ENCODE measurements at regions not wholly inside any gene's neighbourhood (a gene's known extent, or its start where the extent isn't known, plus 50 kb on each side); places are given as distances from the start of the nearest gene placed in this dataset.

DNA sequence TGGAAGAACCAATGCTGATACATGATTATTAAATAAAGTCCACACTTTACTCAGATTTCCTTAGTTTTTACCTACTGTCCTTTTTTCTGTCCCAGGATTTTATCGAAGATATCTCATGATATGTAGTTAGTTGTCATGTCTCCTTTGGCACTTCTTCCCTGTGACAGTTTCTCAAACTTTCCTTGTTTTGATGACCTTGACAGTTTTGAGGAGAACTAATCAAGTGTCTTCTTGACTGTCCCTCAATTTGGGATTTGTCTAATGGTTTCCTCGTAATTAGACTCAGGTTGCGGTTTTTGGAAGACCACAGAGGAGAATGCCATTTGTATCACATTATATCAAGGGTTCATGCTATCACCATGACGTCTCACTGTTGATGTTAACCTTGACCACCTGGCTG lies 483.1 kb upstream of the ZNF608 start:
- Histone ChIP-seq H3K4me1 (no peaks in the 10 kb centered on the region), H3K9me3 (no peaks in the 10 kb centered on the region), H3K4me3 (replicated peaks in 1 of 3) (no peak overlapping the region), H3K36me3 (no peaks in the 10 kb centered on the region), H3K27me3 (no peaks in the 10 kb centered on the region), H3K27ac (no peak overlapping the region)
- 94 to 96% methylated on average over 4 of the region's 4 CpGs for WGBS, 2 donors
- DNase-seq: no peak
- TF ChIP-seq, protein P1, sequence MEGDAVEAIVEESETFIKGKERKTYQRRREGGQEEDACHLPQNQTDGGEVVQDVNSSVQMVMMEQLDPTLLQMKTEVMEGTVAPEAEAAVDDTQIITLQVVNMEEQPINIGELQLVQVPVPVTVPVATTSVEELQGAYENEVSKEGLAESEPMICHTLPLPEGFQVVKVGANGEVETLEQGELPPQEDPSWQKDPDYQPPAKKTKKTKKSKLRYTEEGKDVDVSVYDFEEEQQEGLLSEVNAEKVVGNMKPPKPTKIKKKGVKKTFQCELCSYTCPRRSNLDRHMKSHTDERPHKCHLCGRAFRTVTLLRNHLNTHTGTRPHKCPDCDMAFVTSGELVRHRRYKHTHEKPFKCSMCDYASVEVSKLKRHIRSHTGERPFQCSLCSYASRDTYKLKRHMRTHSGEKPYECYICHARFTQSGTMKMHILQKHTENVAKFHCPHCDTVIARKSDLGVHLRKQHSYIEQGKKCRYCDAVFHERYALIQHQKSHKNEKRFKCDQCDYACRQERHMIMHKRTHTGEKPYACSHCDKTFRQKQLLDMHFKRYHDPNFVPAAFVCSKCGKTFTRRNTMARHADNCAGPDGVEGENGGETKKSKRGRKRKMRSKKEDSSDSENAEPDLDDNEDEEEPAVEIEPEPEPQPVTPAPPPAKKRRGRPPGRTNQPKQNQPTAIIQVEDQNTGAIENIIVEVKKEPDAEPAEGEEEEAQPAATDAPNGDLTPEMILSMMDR (IDR thresholded peaks at IDR 0.05): no peak
- no peak for TF ChIP-seq POLR2A (IDR thresholded peaks at IDR 0.05)
- intact Hi-C loops (cut with DNase I): no loop called here

DNA sequence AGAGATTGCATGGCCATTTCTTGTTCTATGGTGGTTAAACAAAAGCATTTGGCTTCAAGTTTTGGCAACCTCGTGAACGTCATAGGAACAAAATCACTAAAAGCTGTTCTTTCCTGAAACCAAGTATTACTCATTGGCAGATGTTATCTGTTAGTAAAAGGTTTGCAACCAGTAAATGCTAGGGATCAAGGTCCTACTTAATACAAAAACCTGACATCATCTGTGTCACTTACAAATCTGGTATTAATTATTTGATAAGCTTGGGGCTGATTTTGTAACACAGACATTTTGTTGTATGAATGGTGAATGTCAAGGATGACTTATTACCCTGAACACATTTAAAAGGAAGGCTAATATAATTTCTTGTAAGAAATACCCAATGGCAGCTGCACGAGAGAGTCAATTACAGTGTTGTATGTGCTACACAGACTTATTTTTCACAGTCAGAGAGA lies 486.4 kb upstream of the ZNF608 start:
- H3K9me3 ChIP-seq: no peaks in the 10 kb centered on the region
- H3K4me3 ChIP-seq (replicated peaks in 1 of 3): no peak overlapping the region
- H3K27ac ChIP-seq: no peak overlapping the region
- no peak for DNase-seq
- H3K27me3 ChIP-seq: no peaks in the 10 kb centered on the region
- H3K4me1 ChIP-seq: no peaks in the 10 kb centered on the region
- TF ChIP-seq POLR2A (IDR thresholded peaks at IDR 0.05): no peak
- TF ChIP-seq, protein P1 (IDR thresholded peaks at IDR 0.05): no peak
- 78 to 80% methylated on average over 3 of the region's 3 CpGs for WGBS, 2 donors
- intact Hi-C loops (cut with DNase I): no loop called here
- no peaks in the 10 kb centered on the region for H3K36me3 ChIP-seq

DNA sequence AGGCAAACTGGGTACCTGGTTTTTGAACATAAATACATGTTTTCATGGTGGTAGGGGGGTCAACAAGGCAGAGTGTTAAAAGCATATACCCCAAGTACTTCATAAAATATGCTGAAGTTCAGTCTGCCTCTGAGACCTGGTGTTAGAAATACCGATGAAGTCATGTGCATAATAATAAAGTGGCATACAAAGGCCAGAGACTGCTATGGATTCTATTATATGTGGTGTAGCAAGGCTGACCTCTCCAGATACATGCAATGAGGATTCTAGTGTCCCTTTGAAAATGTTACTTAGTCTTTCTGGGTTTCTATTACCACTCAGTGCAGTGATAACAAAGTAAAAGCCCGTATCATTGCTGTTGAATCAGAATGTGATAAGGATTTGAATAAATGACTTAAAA lies 487.5 kb upstream of the ZNF608 start:
- Histone ChIP-seq H3K27ac (no peak overlapping the region), H3K4me3 (replicated peaks in 1 of 3) (no peak overlapping the region), H3K36me3 (no peaks in the 10 kb centered on the region), H3K9me3 (no peaks in the 10 kb centered on the region), H3K27me3 (no peaks in the 10 kb centered on the region), H3K4me1 (no peaks in the 10 kb centered on the region)
- intact Hi-C loops (cut with DNase I): no loop called here
- TF ChIP-seq, protein P1 (IDR thresholded peaks at IDR 0.05): no peak
- TF ChIP-seq POLR2A (IDR thresholded peaks at IDR 0.05): no peak
- WGBS, 2 donors: 86 to 96% methylated on average over 2 of the region's 2 CpGs
- DNase-seq: no peak

DNA sequence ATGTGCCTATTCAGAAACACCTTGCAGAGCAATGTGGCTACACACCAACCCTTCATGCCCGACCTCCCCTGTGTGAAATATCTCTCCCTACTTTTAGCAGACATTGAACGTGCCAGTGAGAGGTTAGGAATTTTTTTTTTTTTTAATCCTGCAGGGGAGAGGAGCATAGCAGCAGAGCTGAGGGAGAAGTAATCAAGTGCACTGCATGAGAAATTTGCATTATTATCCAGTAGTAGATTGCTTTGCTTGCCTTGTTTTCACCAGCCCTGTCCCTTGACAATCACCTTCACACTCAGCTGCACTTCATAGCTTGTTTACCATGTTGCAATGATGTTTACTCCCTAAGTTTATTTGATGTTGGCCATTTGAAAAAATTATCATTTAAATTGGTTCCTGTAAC lies 489.6 kb upstream of the ZNF608 start:
- intact Hi-C loops (cut with DNase I): no loop called here
- no peak for TF ChIP-seq POLR2A (IDR thresholded peaks at IDR 0.05)
- TF ChIP-seq, protein P1 (IDR thresholded peaks at IDR 0.05): no peak
- Histone ChIP-seq H3K27me3 (no peaks in the 10 kb centered on the region), H3K4me3 (replicated peaks in 1 of 3) (no peak overlapping the region), H3K9me3 (no peaks in the 10 kb centered on the region), H3K4me1 (no peaks in the 10 kb centered on the region), H3K36me3 (no peaks in the 10 kb centered on the region), H3K27ac (no peak overlapping the region)
- DNase-seq: no peak
- WGBS, 2 donors: 61 to 73% methylated on average over 2 of the region's 2 CpGs

DNA sequence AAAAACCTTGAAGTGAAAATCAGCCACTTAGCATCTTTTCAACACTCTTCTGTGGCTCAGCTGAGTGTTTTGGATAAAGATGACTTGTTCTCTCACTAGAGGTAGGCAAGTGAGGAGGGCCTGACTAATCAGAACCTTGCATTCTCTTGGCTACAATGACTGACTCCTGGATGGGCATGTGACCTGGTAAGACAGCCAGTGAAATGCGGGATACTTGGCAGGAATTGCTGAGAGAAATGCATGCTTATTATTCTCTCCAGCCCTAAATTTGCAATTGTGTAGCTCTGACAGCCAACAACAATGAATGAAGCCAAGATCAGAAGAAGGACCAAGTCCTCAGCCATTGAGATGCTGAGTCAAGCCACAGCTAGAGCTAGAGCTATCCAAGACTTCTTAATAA lies 490.5 kb upstream of the ZNF608 start:
- no peaks in the 10 kb centered on the region for H3K9me3 ChIP-seq
- H3K4me1 ChIP-seq: no peaks in the 10 kb centered on the region
- H3K27me3 ChIP-seq: no peaks in the 10 kb centered on the region
- 55 to 65% methylated on average over 1 of the region's 1 CpG for WGBS, 2 donors
- H3K4me3 ChIP-seq (replicated peaks in 1 of 3): no peak overlapping the region
- intact Hi-C loops (cut with DNase I): no loop called here
- no peak overlapping the region for H3K27ac ChIP-seq
- no peaks in the 10 kb centered on the region for H3K36me3 ChIP-seq
- no peak for DNase-seq
- no peak for TF ChIP-seq POLR2A (IDR thresholded peaks at IDR 0.05)

DNA sequence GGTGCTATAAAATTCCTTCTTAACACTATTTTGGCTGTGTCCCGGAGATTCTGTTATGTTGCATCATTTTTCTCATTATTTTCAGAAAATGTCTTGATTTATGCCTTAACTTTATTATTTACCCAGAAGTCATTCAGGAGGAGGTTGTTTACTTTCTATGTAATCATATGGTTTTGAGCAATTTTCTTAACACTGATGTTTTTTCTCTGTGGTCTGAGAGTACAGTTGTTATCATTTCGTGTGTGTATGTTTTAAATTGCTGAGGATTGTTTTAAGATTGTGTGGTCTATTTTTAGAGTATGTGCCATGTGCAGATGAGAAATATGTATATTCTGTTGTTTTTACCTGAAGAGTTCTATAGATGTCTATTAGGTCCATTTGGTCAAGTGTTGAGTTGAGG lies 498.1 kb upstream of the ZNF608 start:
- H3K27me3 ChIP-seq: no peaks in the 10 kb centered on the region
- no peaks in the 10 kb centered on the region for H3K9me3 ChIP-seq
- intact Hi-C loops (cut with DNase I): no loop called here
- no peak overlapping the region for H3K4me3 ChIP-seq (replicated peaks in 1 of 3)
- DNase-seq: no peak
- WGBS, 2 donors: 88 to 93% methylated on average over 2 of the region's 2 CpGs
- no peaks in the 10 kb centered on the region for H3K4me1 ChIP-seq
- H3K27ac ChIP-seq: no peak overlapping the region
- no peaks in the 10 kb centered on the region for H3K36me3 ChIP-seq
- TF ChIP-seq POLR2A (IDR thresholded peaks at IDR 0.05): no peak
- TF ChIP-seq, protein P1 (IDR thresholded peaks at IDR 0.05): no peak
